Stimulated activated effector memory CD8-positive, alpha-beta T cell treated with anti-CD3 and anti-CD28 coated beads, Interleukin-12 subunit alpha, Interleukin-12 subunit beta, amount 100 ng/mL, for 72 hours (primary cell): ENCODE measurements at regions not wholly inside any gene's neighbourhood (a gene's known extent, or its start where the extent isn't known, plus 50 kb on each side); places are given as distances from the start of the nearest gene placed in this dataset.
"Not testable (repeated sequence)": the region's sequence is repeated elsewhere in the genome, so short reads cannot be mapped to it uniquely, and the experiment has no call there.

Experiments used
- ATAC-seq: fragments of 150-1000 bp; cut with Tn5 transposase; 2 replicates; pipeline ENCODE4 v1.10.0; 2021
- DNase-seq, 2 donors: peaks; one replicate each; pipeline ENCODE4 v3.0.0; 2021 to 2022; ENCODE audit warnings: low spot score in 2 of 2
- H3K27ac Mint-ChIP-seq: one replicate; pipeline ENCODE4 v1.8.0; 2022; ENCODE audit warnings: mild to moderate bottlenecking, mixed read lengths
- H3K36me3 Mint-ChIP-seq: one replicate; pipeline ENCODE4 v1.8.0; 2022; ENCODE audit warnings: mild to moderate bottlenecking, mixed read lengths
- H3K4me1 Mint-ChIP-seq: one replicate; pipeline ENCODE4 v1.8.0; 2022; ENCODE audit warnings: mixed read lengths
- H3K4me3 Mint-ChIP-seq: one replicate; pipeline ENCODE4 v1.8.0; 2022; ENCODE audit warnings: mild to moderate bottlenecking, mixed read lengths
- H3K9me3 Mint-ChIP-seq: one replicate; pipeline ENCODE4 v1.8.0; 2022; ENCODE audit warnings: mixed read lengths

DNA sequence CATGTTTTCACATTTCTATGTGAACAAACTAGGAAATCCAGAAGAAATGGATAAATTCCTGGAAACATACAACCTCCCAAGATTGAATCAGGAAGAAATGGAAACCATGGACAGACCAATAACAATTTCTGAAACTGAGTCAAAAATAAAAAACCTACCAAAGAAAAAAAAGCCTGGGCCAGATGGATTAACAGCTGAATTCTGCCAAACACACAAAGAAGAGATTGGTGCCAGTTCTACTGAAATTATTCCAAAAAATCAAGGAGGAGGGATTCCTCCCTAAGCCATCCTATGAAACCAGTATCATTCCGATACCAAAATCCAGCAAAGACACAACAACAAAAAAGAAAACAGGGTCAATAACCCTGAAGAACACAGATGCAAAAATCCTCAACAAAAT, 166.9 kb upstream of the FBXL7 start:
- no peak for DNase-seq
- no peak for ATAC-seq
- H3K4me3 Mint-ChIP-seq, result no peak overlapping the region
- peaks cover 23% of the 10 kb centered on the region for H3K9me3 Mint-ChIP-seq
- no peaks in the 10 kb centered on the region for H3K4me1 Mint-ChIP-seq
- no peak overlapping the region for H3K27ac Mint-ChIP-seq
- no peaks in the 10 kb centered on the region for H3K36me3 Mint-ChIP-seq

GRCh38 chr5:15326932-15327331, 173.0 kb upstream of the FBXL7 start:
- no peak for ATAC-seq
- DNase-seq, result no peak
- Mint-ChIP-seq H3K36me3 (no peaks in the 10 kb centered on the region), H3K4me1 (no peaks in the 10 kb centered on the region), H3K4me3 (no peak overlapping the region), H3K27ac (no peak overlapping the region), H3K9me3 (peaks cover 4% of the 10 kb centered on the region)

DNA sequence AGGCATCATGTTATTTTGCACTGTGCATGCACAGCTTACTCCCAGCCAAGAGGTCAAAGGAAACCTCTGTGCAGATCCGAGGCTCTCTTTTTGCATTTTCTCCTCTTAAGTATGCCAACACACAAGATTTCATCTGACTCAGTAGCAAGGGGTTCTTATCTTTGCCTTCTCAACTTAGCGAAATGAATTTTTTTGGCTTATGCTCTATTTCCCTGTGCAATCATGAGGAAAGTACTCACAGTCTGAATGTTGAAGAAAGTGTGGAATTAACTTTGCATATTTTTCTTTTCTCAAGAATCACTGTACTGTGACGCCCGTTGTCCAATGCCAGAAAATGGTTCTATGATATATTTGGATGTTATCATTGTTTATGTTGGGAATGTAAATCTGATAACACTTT, 173.5 kb upstream of the FBXL7 start:
- Mint-ChIP-seq H3K36me3 (no peaks in the 10 kb centered on the region), H3K27ac (no peak overlapping the region), H3K4me3 (no peak overlapping the region), H3K4me1 (no peaks in the 10 kb centered on the region), H3K9me3 (peaks cover 4% of the 10 kb centered on the region)
- DNase-seq (no peak), ATAC-seq (no peak)

DNA sequence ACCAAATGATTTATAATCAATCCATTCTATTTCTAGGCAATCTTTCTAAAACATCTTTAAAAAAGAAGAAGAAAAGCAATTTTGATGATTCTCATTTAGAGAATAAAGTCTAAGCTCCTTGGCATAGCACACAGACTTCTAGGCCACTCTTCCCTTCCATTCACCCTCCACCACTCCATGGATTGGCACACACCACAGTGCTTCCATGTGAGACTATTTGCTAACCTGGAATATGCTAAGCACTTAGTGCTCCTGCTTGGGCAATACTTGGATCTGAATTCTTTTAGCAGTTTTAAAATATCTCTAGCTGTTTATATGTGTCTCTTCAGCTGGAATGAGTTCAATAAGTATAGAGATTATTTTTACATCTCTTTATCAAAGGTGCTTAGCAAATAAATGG, 177.6 kb upstream of the FBXL7 start:
- H3K9me3 Mint-ChIP-seq, result no peaks in the 10 kb centered on the region
- no peaks in the 10 kb centered on the region for H3K4me1 Mint-ChIP-seq
- no peak overlapping the region for H3K4me3 Mint-ChIP-seq
- no peak overlapping the region for H3K27ac Mint-ChIP-seq
- no peaks in the 10 kb centered on the region for H3K36me3 Mint-ChIP-seq
- no peak for DNase-seq
- ATAC-seq, result no peak

DNA sequence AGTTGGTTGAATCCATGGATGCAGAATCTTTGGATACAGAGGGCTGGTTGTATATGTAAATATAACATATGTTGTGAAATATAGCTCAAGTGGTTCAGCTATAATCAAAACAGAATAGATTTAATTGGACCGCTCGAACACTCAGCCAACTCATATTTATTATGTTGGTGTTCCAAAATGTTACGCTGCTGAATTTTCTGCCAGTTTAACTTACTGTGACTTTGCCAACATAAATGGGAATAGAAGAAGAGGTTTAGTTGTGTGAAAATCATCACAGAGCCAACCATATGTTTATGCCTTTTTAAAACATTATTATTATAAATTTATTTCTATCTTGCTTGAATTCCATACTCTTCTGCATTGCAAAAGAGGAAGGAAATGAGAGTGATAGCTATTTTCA, 178.2 kb upstream of the FBXL7 start:
- DNase-seq (no peak), ATAC-seq (no peak)
- H3K9me3 Mint-ChIP-seq, result no peaks in the 10 kb centered on the region
- no peaks in the 10 kb centered on the region for H3K4me1 Mint-ChIP-seq
- no peaks in the 10 kb centered on the region for H3K36me3 Mint-ChIP-seq
- H3K27ac Mint-ChIP-seq, result no peak overlapping the region
- no peak overlapping the region for H3K4me3 Mint-ChIP-seq

- no peak for ATAC-seq
- Mint-ChIP-seq H3K36me3 (no peaks in the 10 kb centered on the region), H3K9me3 (no peaks in the 10 kb centered on the region), H3K27ac (no peak overlapping the region), H3K4me1 (no peaks in the 10 kb centered on the region), H3K4me3 (no peak overlapping the region)
- DNase-seq, result no peak
Observed at GRCh38 chr5:15320871-15321270, 179.1 kb upstream of the FBXL7 start.

DNA sequence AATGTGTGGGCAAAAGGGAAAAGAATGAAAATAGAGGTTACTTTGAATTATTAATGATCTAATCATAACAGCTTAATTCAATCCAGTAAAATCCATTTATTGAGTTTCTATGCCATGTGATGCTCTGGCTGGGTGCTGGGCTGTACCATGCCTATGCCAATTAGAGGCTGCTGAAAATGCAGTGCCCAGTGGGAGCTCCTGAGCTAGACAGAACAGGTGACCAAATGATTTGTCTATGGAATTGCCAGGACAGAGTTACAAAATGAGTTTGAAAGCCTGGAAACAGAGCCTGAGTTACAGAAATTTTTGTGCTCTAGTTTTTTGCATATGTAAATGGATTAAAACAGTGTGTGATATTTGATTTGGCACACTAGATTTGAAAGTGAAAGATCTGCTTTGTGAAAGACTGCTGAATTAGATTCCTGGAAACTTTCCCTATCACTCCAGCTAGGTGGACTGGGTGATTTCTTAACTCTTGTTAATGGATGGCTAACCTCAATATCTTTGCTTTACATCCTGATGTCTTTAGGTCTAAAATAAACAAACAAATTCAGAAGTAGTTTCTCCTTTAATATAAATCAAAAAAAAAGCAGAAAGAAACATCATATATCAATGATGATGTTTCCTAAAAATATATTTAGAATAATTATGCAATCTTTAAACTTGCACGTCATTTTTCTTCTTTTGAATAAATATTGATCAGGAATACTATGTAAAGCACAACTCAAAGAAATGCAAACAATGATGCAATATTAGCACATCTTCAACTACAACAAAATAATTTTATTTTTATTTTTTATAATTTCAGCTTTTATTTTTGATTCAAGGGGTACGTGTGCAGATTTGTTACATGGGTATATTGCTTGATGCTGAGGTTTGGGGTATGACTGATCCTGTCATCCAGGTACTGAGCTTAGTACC, 194.8 kb upstream of the FBXL7 start:
- H3K9me3 Mint-ChIP-seq, result peaks cover 10% of the 10 kb centered on the region

DNA sequence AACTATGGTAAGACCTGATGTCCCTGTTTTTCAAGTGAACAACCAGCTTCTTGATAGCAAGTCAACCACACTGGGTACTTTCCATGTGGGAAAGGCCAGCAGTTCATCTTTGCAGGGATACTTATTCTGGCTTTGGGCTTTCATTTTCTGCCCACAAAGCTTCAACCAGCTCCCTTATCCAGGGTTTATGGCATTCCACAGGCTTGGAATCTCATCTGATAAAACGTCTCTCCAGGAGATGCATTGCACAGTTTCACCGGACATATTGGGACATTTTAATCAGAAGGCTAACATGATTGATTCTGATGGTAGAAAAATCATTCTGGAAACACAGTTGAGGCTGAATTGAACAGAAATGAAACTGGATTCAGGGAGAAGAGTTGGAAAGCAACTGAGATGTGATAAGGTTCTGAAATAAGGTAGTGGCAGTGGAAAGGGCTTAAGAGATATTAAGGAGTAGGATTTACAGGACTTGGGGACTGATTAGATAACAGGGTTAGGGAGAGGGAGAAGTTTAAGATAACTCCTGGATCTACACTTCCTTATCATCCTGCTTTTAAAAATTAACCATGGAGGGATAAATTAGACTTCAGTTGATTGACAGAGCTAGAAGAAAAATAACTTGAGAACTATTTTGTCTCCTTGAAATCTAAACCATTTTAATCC, 195.8 kb upstream of the FBXL7 start:
- no peak overlapping the region for H3K27ac Mint-ChIP-seq
- peaks cover 8% of the 10 kb centered on the region for H3K9me3 Mint-ChIP-seq
- no peak overlapping the region for H3K4me3 Mint-ChIP-seq
- ATAC-seq (no peak), DNase-seq (no peak)
- H3K4me1 Mint-ChIP-seq, result no peaks in the 10 kb centered on the region
- H3K36me3 Mint-ChIP-seq, result no peaks in the 10 kb centered on the region

More for the DNA sequence above, 194.8 kb upstream of the FBXL7 start:
- Mint-ChIP-seq H3K27ac (no peak overlapping the region), H3K36me3 (no peaks in the 10 kb centered on the region), H3K4me1 (no peaks in the 10 kb centered on the region), H3K4me3 (no peak overlapping the region)
- DNase-seq, result no peak
- no peak for ATAC-seq

DNA sequence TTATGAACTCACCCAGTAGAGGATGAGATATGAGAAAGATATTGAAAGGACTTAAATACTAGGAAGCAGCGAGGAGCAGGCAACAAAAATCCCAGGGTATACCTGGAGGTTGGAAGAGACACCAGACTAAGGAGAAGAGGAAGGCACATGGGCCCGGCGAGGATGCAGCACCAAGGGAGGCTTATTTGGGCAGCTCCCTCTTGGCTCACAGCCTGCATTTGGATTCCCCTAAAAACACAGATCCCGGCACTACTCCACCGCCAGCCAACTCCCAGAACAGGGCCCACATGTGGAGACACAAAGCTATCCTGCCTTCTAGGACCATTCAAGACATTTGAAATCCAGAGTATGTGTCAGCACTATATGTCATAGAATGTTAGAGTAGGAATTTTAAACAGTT, 199.8 kb upstream of the FBXL7 start:
- H3K27ac Mint-ChIP-seq, result no peak overlapping the region
- H3K4me1 Mint-ChIP-seq, result no peaks in the 10 kb centered on the region
- DNase-seq, result no peak
- H3K36me3 Mint-ChIP-seq, result no peaks in the 10 kb centered on the region
- ATAC-seq, result no peak
- peaks cover 3% of the 10 kb centered on the region for H3K9me3 Mint-ChIP-seq
- no peak overlapping the region for H3K4me3 Mint-ChIP-seq

DNA sequence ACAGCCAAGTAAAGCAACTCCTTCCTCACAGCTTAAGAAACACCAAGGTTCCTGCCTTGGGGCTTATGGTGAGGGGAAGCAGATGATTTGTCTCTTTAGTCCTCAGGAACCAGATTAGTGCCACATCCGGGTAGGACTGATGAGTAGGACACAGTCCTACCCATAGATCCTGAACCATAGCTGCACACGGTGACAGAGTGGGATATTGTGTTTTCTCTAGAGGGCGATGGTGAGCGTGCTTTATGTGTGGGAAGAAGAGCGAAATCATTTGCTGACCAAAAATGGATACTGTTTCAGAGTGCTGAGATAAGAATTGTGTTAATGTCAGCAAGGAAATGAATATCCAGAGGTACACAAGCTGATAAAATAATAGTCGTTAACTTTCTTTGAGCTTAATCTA, 209.0 kb upstream of the FBXL7 start:
- ATAC-seq, result no peak
- H3K4me1 Mint-ChIP-seq, result no peaks in the 10 kb centered on the region
- H3K4me3 Mint-ChIP-seq, result no peak overlapping the region
- no peak for DNase-seq
- no peaks in the 10 kb centered on the region for H3K36me3 Mint-ChIP-seq
- H3K27ac Mint-ChIP-seq, result no peak overlapping the region
- H3K9me3 Mint-ChIP-seq, result peaks cover 9% of the 10 kb centered on the region

- H3K36me3 Mint-ChIP-seq, result no peaks in the 10 kb centered on the region
- H3K4me3 Mint-ChIP-seq, result no peak overlapping the region
- DNase-seq (no peak), ATAC-seq (no peak)
- H3K9me3 Mint-ChIP-seq, result peaks cover 12% of the 10 kb centered on the region
- H3K4me1 Mint-ChIP-seq, result no peaks in the 10 kb centered on the region
- H3K27ac Mint-ChIP-seq, result no peak overlapping the region
Observed at GRCh38 chr5:15286650-15287049, 213.3 kb upstream of the FBXL7 start.

DNA sequence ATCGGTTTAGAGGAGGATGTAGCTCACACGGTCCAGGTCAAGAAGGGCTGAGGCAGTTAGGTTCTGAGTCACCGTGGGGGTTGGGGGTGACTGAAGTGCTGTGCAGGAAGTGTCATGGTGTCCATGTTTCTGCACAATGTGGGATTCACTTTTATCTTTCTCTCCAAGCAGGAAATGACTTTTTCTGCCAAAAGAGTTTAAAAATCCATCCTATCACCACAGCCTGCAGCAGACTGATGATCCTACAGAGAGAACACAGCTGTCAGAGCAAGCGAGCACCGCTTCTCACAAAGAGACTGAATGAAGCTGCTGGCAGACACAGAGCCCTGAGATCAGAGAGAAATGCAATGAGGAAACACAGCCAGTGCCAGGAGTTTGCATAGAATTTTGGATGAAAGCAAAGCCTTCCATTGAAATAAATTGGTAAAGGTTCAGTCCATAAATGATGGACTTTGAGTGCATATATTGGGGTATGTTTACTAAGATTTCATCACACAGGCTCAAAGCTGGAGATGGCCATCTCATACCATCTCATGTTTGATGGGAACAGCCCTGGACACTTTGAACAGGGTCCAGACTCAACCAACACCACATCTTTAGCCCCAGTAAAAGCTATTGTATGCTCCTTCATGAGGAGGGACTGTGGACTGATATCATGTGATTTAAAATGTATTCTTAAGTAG, 213.9 kb upstream of the FBXL7 start:
- no peak overlapping the region for H3K27ac Mint-ChIP-seq
- ATAC-seq (no peak), DNase-seq (no peak)
- H3K36me3 Mint-ChIP-seq, result no peaks in the 10 kb centered on the region
- H3K9me3 Mint-ChIP-seq, result peaks cover 12% of the 10 kb centered on the region
- no peak overlapping the region for H3K4me3 Mint-ChIP-seq
- H3K4me1 Mint-ChIP-seq, result no peaks in the 10 kb centered on the region

DNA sequence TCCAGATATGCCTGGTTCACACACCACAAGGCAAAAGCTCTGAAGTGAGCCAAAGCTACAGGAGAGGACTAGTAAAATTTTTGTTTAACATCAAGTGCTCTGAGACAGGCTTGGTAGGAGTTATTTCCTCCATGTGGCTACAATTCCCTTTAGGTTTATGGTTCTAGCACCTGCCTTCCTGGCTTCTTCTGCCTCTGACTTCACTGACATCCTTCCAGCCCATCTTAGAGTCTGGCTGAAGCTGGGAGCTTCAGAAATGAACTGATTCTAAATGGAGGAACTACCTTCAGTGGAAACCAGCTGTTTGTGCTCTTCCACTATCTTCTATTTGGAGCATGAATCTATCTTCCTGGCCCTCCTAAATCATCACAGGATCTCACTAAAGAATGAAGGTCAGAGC, 215.3 kb upstream of the FBXL7 start:
- Mint-ChIP-seq H3K36me3 (no peaks in the 10 kb centered on the region), H3K27ac (no peak overlapping the region), H3K4me3 (no peak overlapping the region), H3K4me1 (no peaks in the 10 kb centered on the region), H3K9me3 (peaks cover 16% of the 10 kb centered on the region)
- DNase-seq, result no peak
- no peak for ATAC-seq

DNA sequence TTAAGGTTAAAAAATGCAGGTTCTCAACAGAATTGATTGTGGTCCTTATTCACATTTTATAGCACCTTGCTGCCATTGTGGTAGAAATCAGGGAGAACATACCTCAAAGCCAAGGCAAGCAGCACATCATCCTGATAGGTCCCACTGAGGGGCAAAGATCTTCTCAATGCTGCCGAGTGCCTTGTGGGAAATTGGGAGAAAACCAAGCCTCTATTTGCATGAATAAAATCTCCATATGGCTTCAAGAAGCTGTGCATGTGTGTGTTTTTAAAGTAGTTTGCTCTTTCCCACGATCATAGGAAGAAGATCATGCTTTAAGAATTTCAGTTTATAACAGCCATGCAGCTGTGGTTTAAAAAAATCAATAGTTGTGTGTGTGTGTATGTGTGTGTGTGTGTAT, 216.9 kb upstream of the FBXL7 start:
- no peak for DNase-seq
- no peak for ATAC-seq
- no peaks in the 10 kb centered on the region for H3K36me3 Mint-ChIP-seq
- H3K4me1 Mint-ChIP-seq, result no peaks in the 10 kb centered on the region
- no peak overlapping the region for H3K4me3 Mint-ChIP-seq
- H3K9me3 Mint-ChIP-seq, result peaks cover 13% of the 10 kb centered on the region
- H3K27ac Mint-ChIP-seq, result no peak overlapping the region

GRCh38 chr5:15282611-15283010, 217.4 kb upstream of the FBXL7 start:
- H3K9me3 Mint-ChIP-seq, result peaks cover 13% of the 10 kb centered on the region
- no peak overlapping the region for H3K27ac Mint-ChIP-seq
- no peak overlapping the region for H3K4me3 Mint-ChIP-seq
- no peaks in the 10 kb centered on the region for H3K4me1 Mint-ChIP-seq
- ATAC-seq, result no peak
- H3K36me3 Mint-ChIP-seq, result no peaks in the 10 kb centered on the region
- no peak for DNase-seq

GRCh38 chr5:15271596-15271995, 228.4 kb upstream of the FBXL7 start:
- H3K4me1 Mint-ChIP-seq, H3K27ac Mint-ChIP-seq, H3K36me3 Mint-ChIP-seq, ATAC-seq, DNase-seq, H3K9me3 Mint-ChIP-seq, H3K4me3 Mint-ChIP-seq: not testable (repeated sequence)
